IMR-90 (cell line): ENCODE measurements at regions not wholly inside any gene's neighbourhood (a gene's known extent, or its start where the extent isn't known, plus 50 kb on each side); places are given as distances from the start of the nearest gene placed in this dataset.
"Not testable (repeated sequence)": the region's sequence is repeated elsewhere in the genome, so short reads cannot be mapped to it uniquely, and the experiment has no call there.

Source experiments
- ATAC-seq: fragments of 200-7000 bp; cut with Tn5 transposase; 2 replicates; pipeline ENCODE4 v1.9.1; 2020; ENCODE audit warnings: low read depth, mild to moderate bottlenecking, moderate library complexity
- BruUV-seq: library from RNA; stranded (reverse); fragments of 400-500 nt; replicated peaks from 2 replicates; lab custom pipeline; 2021; lab: Mats Ljungman, UMichigan
- CTCF ChIA-PET: fragments of 300-600 bp; formaldehyde crosslinking; extraction: SDS; loops from one replicate; lab custom pipeline; 2021; ENCODE audit warnings: antibody characterized with exemption; lab: Yijun Ruan, JAX
- POLR2A ChIA-PET: fragments of 300-600 bp; sonication (Branson Sonifier 250); formaldehyde crosslinking; loops from one replicate; lab custom pipeline; 2022; ENCODE audit warnings: antibody characterized with exemption; ENCODE audit not compliant: unreplicated experiment; lab: Charles Lee
- DNase-seq: peaks from one replicate; pipeline ENCODE4 v3.0.0; 2013
- H2AFZ ChIP-seq: replicated peaks from 2 replicates; pipeline ENCODE3; 2013; ENCODE audit warnings: low read length, mild to moderate bottlenecking; ENCODE audit not compliant: poor library complexity
- H2AK5ac ChIP-seq: 2 replicates; pipeline ENCODE4 v1.6.1; 2013; ENCODE audit warnings: low read depth, low read length, inconsistent platforms
- H2AK9ac ChIP-seq: replicated peaks from 2 replicates; pipeline ENCODE3; 2013; ENCODE audit warnings: mild to moderate bottlenecking, low read depth, low read length, moderate library complexity; ENCODE audit not compliant: poor library complexity
- H2BK120ac ChIP-seq: 2 replicates; pipeline ENCODE4 v1.6.1; 2013; ENCODE audit warnings: low read depth, low read length, inconsistent platforms
- H2BK15ac ChIP-seq: 3 replicates; pipeline ENCODE4 v1.6.1; 2013; ENCODE audit warnings: low read depth, low read length, inconsistent platforms
- H2BK20ac ChIP-seq: 2 replicates; pipeline ENCODE4 v1.6.1; 2013; ENCODE audit warnings: low read depth, mild to moderate bottlenecking, inconsistent platforms, low read length, moderate library complexity
- H2BK5ac ChIP-seq: 2 replicates; pipeline ENCODE4 v1.6.1; 2013; ENCODE audit warnings: mild to moderate bottlenecking, low read depth, low read length, inconsistent platforms; ENCODE audit not compliant: poor library complexity, severe bottlenecking
- H3K14ac ChIP-seq: replicated peaks from 2 replicates; pipeline ENCODE4 v1.6.1; 2013; ENCODE audit warnings: low read depth, low read length, inconsistent platforms
- H3K18ac ChIP-seq: 2 replicates; pipeline ENCODE4 v1.6.1; 2013; ENCODE audit warnings: low read depth, low read length, control low read depth
- H3K23ac ChIP-seq: 2 replicates; pipeline ENCODE4 v1.6.1; 2013; ENCODE audit warnings: low read depth, low read length, inconsistent platforms
- H3K27ac ChIP-seq: 2 replicates; pipeline ENCODE4 v1.5.1; 2013; ENCODE audit warnings: mild to moderate bottlenecking, control low read depth, low read length; ENCODE audit not compliant: insufficient read depth
- H3K27me3 ChIP-seq: 2 replicates; pipeline ENCODE4 v1.6.1; 2013; ENCODE audit warnings: low read length; ENCODE audit not compliant: control insufficient read depth, insufficient read depth
- H3K36me3 ChIP-seq: 2 replicates; pipeline ENCODE4 v1.6.1; 2013; ENCODE audit warnings: low read length, mixed read lengths; ENCODE audit not compliant: control insufficient read depth, insufficient read depth
- H3K4ac ChIP-seq: 2 replicates; pipeline ENCODE4 v1.6.1; 2013; ENCODE audit warnings: low read depth, low read length, inconsistent platforms
- H3K4me1 ChIP-seq: 2 replicates; pipeline ENCODE4 v1.6.1; 2013; ENCODE audit warnings: low read length, mixed read lengths; ENCODE audit not compliant: control insufficient read depth, insufficient read depth
- H3K4me2 ChIP-seq: 2 replicates; pipeline ENCODE4 v1.6.1; 2013; ENCODE audit warnings: low read depth, mild to moderate bottlenecking, control low read depth, low read length, moderate library complexity
- H3K4me3 ChIP-seq: 2 replicates; pipeline ENCODE4 v1.5.1; 2013; ENCODE audit warnings: low read depth, mild to moderate bottlenecking, control low read depth, low read length, moderate library complexity; ENCODE audit not compliant: insufficient read depth
- H3K56ac ChIP-seq: 2 replicates; pipeline ENCODE4 v1.6.1; 2013; ENCODE audit warnings: low read length, inconsistent platforms; ENCODE audit not compliant: insufficient read depth; ENCODE audit errors: extremely low read depth
- H3K79me1 ChIP-seq, 2 experiments: 2 replicates each; pipeline ENCODE4 v1.6.1; 2013; ENCODE audit warnings: low read length in 2 of 2, inconsistent platforms in 1 of 2, low read depth in 1 of 2
- H3K9ac ChIP-seq: 2 replicates; pipeline ENCODE4 v1.6.1; 2013; ENCODE audit warnings: low read depth, low read length, control low read depth
- H3K9me1 ChIP-seq: 2 replicates; pipeline ENCODE4 v1.6.1; 2013; ENCODE audit warnings: low read length, inconsistent platforms; ENCODE audit not compliant: insufficient read depth
- H3K9me3 ChIP-seq: 2 replicates; pipeline ENCODE4 v1.6.1; 2013; ENCODE audit warnings: low read length; ENCODE audit not compliant: control insufficient read depth, insufficient read depth
- H4K20me1 ChIP-seq: 2 replicates; pipeline ENCODE4 v1.6.1; 2013; ENCODE audit warnings: low read length, inconsistent platforms; ENCODE audit not compliant: insufficient read depth
- H4K5ac ChIP-seq: 2 replicates; pipeline ENCODE4 v1.6.1; 2013; ENCODE audit warnings: mild to moderate bottlenecking, low read depth, low read length, control low read depth
- H4K8ac ChIP-seq, 2 experiments: 2 replicates each; pipeline ENCODE4 v1.6.1; 2013; ENCODE audit warnings: low read depth in 2 of 2, low read length in 2 of 2, control low read depth in 1 of 2, inconsistent platforms in 1 of 2
- H4K91ac ChIP-seq: 2 replicates; pipeline ENCODE4 v1.6.1; 2013; ENCODE audit warnings: low read depth, low read length, inconsistent platforms; ENCODE audit not compliant: insufficient read depth
- WGBS, 2 experiments: methylation state at CpG; one replicate each; pipeline versions ENCODE4 v1.1.5 to v1.1.7; 2013; ENCODE audit warnings: missing lambda C conversion rate in 2 of 2; ENCODE audit not compliant: insufficient read length in 1 of 2; ENCODE audit errors: extremely low coverage in 2 of 2; 5-methylcytosine and 5-hydroxymethylcytosine counted together
- dilution Hi-C: fragments of 300-500 bp; cut with HindIII; formaldehyde crosslinking; loops from one replicate; pipeline ENCODE4 v1.14.3; 2018; ENCODE audit warnings: low sequenced_read_pairs; ENCODE audit not compliant: unreplicated experiment
- in situ Hi-C: fragments of 300-500 bp; cut with MboI; formaldehyde crosslinking; loops from 3 replicates; pipeline ENCODE4 v1.14.3; 2019; ENCODE audit warnings: low sequenced_read_pairs, inconsistent platforms, mixed read lengths
- intact Hi-C: fragments of 100-400 bp; cut with micrococcal nuclease; formaldehyde crosslinking; loops from 2 replicates; pipeline ENCODE4 v1.10.0; 2022

DNA sequence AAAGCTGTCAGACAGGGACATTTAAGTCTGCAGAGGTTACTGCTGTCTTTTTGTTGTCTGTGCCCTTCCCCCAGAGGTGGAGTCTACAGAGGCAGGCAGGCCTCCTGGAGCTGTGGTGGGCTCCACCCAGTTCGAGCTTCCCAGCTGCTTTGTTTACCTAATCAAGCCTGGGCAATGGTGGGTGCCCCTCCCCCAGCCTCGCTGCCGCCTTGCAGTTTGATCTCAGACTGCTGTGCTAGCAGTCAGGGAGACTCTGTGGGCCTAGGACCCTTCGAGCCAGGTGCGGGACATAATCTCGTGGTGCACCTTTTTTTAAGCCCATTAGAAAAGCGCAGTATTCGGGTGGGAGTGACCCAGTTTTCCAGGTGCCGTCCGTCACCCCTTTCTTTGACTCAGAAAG, 384.2 kb upstream of the SYNCRIP start:
- H3K4me1 ChIP-seq, dilution Hi-C loops: not testable (repeated sequence)

More for the DNA sequence above, 384.2 kb upstream of the SYNCRIP start:
- H3K4me2 ChIP-seq, H3K14ac ChIP-seq, intact Hi-C loops, H3K23ac ChIP-seq, DNase-seq, H4K20me1 ChIP-seq, H3K56ac ChIP-seq, CTCF ChIA-PET, H2BK5ac ChIP-seq, H3K4ac ChIP-seq, H3K36me3 ChIP-seq, BruUV-seq, H3K9me1 ChIP-seq, H3K27ac ChIP-seq, H2AFZ ChIP-seq, POLR2A ChIA-PET, H3K27me3 ChIP-seq, H4K8ac ChIP-seq, ATAC-seq, H3K4me3 ChIP-seq, H2AK5ac ChIP-seq, H3K79me1 ChIP-seq, in situ Hi-C loops, H3K9me3 ChIP-seq, H3K18ac ChIP-seq, H2BK15ac ChIP-seq, H2BK20ac ChIP-seq, H4K91ac ChIP-seq, H2AK9ac ChIP-seq, H2BK120ac ChIP-seq, H4K5ac ChIP-seq, H3K9ac ChIP-seq: not testable (repeated sequence)
- WGBS, 2 experiments = no CpG with 5 or more reads among the region's 10 CpGs
